Glutamatergic neuron (in vitro differentiated cells): ENCODE measurements at regions not wholly inside any gene's neighbourhood (a gene's known extent, or its start where the extent isn't known, plus 50 kb on each side); places are given as distances from the start of the nearest gene placed in this dataset.

ENCODE experiments used
- DNase-seq: peaks from one replicate; pipeline ENCODE4 v3.0.0; 2022
- H3K27ac Mint-ChIP-seq: one replicate; pipeline ENCODE4 v1.8.0; 2020; ENCODE audit warnings: mild to moderate bottlenecking, mixed read lengths, inconsistent platforms; ENCODE audit not compliant: unreplicated experiment
- H3K27me3 Mint-ChIP-seq: one replicate; pipeline ENCODE4 v1.8.0; 2020; ENCODE audit warnings: mild to moderate bottlenecking, moderate library complexity, mixed read lengths, inconsistent platforms; ENCODE audit not compliant: unreplicated experiment
- H3K36me3 Mint-ChIP-seq: one replicate; pipeline ENCODE4 v1.8.0; 2020; ENCODE audit warnings: mild to moderate bottlenecking, mixed read lengths, inconsistent platforms; ENCODE audit not compliant: unreplicated experiment
- H3K4me1 Mint-ChIP-seq: one replicate; pipeline ENCODE4 v1.8.0; 2020; ENCODE audit warnings: mild to moderate bottlenecking, low read depth, mixed read lengths, inconsistent platforms; ENCODE audit not compliant: unreplicated experiment
- H3K4me3 Mint-ChIP-seq: one replicate; pipeline ENCODE4 v1.8.0; 2020; ENCODE audit warnings: mild to moderate bottlenecking, mixed read lengths, inconsistent platforms; ENCODE audit not compliant: unreplicated experiment
- H3K9me3 Mint-ChIP-seq: one replicate; pipeline ENCODE4 v1.8.0; 2020; ENCODE audit warnings: mild to moderate bottlenecking, moderate library complexity, mixed read lengths, inconsistent platforms; ENCODE audit not compliant: unreplicated experiment
- TF ChIP-seq, protein P1 (sequence below): fragments of 200-600 bp; sonication (generic); IDR thresholded peaks from one replicate; pipeline ENCODE4 v1.5.0; 2021; ENCODE audit not compliant: partially characterized antibody, unreplicated experiment

DNA sequence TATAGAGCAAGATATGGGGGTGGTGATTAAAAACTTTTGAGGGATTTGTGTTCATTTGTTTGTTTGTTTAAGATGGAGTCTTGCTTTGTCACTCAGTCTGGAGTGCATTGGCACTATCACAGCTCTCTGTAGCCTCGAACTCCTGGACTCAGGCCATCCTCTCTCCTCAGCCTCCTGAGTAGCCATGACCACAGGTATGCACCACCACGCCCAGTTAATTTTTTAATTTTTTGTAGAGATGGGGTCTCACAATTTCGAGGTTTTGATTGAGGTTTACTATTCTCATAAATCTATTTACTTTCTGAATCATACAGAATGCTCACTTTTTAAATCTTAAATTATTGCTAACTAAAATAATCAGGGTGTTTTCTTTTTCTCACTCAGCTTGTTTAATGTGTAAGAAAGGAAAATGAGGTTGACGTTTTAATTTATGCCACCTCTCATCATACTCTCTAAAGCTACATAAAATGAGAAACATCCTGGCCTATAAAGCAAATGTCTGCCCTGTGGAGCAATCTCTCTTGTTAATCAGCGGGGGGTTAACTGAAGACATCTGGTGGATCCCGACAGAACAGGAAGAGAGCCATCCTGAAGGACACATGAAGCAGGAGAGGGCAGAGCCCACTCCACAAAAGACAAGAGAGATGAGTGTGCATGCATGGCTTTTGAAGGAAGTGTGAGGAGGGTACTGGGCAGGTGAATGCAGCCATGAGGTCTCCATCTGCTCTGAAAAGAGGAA lies 589.1 kb upstream of the SLC8A1 start:
- Mint-ChIP-seq H3K27me3 (no peaks in the 10 kb centered on the region), H3K4me1 (no peaks in the 10 kb centered on the region), H3K36me3 (no peaks in the 10 kb centered on the region), H3K9me3 (no peaks in the 10 kb centered on the region), H3K4me3 (no peak overlapping the region), H3K27ac (no peak overlapping the region)
- no peak for DNase-seq
- TF ChIP-seq, protein P1, sequence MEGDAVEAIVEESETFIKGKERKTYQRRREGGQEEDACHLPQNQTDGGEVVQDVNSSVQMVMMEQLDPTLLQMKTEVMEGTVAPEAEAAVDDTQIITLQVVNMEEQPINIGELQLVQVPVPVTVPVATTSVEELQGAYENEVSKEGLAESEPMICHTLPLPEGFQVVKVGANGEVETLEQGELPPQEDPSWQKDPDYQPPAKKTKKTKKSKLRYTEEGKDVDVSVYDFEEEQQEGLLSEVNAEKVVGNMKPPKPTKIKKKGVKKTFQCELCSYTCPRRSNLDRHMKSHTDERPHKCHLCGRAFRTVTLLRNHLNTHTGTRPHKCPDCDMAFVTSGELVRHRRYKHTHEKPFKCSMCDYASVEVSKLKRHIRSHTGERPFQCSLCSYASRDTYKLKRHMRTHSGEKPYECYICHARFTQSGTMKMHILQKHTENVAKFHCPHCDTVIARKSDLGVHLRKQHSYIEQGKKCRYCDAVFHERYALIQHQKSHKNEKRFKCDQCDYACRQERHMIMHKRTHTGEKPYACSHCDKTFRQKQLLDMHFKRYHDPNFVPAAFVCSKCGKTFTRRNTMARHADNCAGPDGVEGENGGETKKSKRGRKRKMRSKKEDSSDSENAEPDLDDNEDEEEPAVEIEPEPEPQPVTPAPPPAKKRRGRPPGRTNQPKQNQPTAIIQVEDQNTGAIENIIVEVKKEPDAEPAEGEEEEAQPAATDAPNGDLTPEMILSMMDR: no peak

DNA sequence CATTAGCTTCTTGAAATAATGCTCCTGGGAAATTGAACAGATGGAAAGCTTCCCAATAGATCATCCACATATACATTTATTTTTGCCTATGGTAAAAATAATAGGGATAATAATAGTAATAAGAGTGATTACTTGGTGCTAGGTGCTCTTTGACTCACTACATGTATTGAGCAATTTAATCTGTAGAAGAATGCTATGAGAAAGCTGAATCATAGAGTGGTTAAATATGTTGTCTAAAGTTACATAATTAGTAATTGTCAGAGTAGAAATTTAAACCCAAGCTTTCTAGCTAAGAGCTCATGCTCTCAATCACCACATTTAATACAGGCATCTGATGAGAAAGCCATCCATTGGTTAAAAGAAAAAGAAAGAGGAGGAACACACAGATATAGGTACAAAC lies 590.5 kb upstream of the SLC8A1 start:
- DNase-seq: no peak
- Mint-ChIP-seq H3K4me3 (no peak overlapping the region), H3K36me3 (no peaks in the 10 kb centered on the region), H3K27ac (no peak overlapping the region), H3K4me1 (no peaks in the 10 kb centered on the region), H3K27me3 (no peaks in the 10 kb centered on the region), H3K9me3 (no peaks in the 10 kb centered on the region)
- TF ChIP-seq, protein P1: no peak

DNA sequence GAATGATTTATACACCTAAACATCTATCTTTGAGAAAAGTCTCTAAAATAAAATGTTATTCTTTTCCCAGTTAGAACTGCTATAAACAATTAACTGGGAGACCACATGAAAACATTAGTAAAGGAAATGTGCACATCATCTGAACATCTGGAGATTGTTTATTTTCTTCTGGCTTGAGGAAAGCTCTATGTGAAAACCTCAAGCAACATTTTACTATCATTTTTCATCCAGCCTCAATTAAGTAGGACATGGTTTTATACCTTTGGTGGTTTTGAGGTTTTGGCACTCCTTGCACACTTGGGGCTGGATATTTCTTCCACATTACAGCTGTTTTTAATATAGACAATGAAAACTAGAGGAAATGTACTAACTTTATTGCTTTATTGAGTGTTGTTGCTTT lies 609.5 kb upstream of the SLC8A1 start:
- no peaks in the 10 kb centered on the region for H3K9me3 Mint-ChIP-seq
- no peak for DNase-seq
- no peak overlapping the region for H3K4me3 Mint-ChIP-seq
- TF ChIP-seq, protein P1: no peak
- H3K36me3 Mint-ChIP-seq: no peaks in the 10 kb centered on the region
- H3K27me3 Mint-ChIP-seq: no peaks in the 10 kb centered on the region
- H3K4me1 Mint-ChIP-seq: no peaks in the 10 kb centered on the region
- no peak overlapping the region for H3K27ac Mint-ChIP-seq

DNA sequence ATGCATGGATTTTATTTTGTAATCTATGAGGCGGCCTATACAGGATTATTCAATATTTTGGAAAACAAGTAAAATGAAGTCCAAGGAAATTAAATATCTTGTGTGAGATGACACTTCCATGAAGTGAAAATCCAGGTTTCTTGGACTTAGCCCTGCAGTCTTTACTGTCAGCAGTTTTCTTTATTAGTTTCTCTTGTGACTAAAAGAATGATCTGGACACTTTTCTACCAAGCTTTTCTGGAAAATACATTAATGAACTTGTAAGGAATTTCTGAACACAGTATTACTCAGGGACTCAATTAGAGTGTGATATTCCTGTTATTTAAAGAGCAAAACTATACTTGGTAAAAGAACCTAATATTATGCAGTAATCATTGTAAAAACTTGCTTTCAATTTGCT lies 610.4 kb upstream of the SLC8A1 start:
- Mint-ChIP-seq H3K4me1 (no peaks in the 10 kb centered on the region), H3K9me3 (no peaks in the 10 kb centered on the region), H3K4me3 (no peak overlapping the region), H3K27ac (no peak overlapping the region), H3K27me3 (no peaks in the 10 kb centered on the region), H3K36me3 (no peaks in the 10 kb centered on the region)
- no peak for DNase-seq
- TF ChIP-seq, protein P1: no peak

DNA sequence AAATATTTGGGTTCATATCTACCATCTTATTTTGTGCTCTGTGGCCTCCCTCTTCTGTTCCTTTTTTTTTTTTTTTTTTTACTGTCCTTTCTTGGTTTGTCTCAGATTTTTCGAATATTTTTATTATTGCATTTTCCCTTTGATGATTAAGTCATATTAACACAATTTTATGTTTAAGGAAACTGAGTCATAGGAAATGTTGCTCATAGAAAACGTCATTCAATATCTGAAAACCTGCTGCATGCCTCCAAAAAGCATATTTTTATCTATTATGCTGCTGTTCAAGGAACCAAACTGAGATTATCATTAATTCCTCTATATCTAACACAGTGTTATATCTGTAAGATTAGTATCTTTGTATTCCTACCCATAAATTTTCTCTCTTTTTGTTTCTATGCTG lies 614.3 kb upstream of the SLC8A1 start:
- Mint-ChIP-seq H3K27me3 (no peaks in the 10 kb centered on the region), H3K9me3 (no peaks in the 10 kb centered on the region), H3K4me1 (no peaks in the 10 kb centered on the region), H3K36me3 (no peaks in the 10 kb centered on the region), H3K4me3 (no peak overlapping the region), H3K27ac (no peak overlapping the region)
- DNase-seq: no peak
- TF ChIP-seq, protein P1: no peak
